ENCODE measurements at regions not wholly inside any gene's neighbourhood (a gene's known extent, or its start where the extent isn't known, plus 50 kb on each side); places are given as distances from the start of the nearest gene placed in this dataset.

DNA sequence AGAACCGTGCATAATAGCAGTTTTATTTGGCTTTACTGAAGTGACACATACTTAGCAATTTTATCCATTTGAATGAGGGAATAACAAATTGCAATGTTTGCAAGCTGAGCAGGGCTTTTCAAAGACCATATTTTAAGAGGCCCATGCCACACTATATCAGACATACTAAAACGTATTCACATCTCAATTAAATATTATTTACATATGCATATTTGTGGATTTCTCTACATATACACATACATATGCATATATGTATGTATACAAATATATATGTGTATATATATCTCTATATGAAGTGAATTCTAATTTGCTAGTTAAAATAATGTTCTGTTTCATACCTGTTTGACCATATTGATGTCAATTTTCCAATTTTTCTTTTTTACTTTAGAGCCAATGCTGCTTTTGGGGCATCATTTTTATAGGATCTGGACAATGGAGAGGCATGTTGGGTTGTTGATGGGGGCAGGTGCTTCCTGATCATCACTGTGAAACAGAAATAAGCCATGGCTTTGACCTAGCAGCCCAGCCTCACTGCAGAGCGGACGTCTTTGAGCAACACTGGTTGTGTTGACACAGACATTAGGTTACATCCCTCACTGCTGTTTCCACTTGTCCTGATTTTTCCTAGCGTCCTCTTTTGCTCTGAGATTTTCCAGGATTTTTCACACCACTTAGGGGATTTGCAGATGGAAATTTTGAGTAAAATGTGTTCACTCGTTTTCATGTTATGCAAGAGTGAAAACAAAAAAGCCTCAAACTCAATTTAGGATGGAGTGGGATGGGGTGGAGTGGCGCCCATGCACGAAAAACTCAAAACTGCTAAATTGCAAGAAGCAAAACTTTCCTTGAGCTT, 56.9 kb downstream of the RDH14 start:
- TF ChIP-seq POLR2A (IDR thresholded peaks at IDR 0.05), result no peak
- TF ChIP-seq, protein P1, sequence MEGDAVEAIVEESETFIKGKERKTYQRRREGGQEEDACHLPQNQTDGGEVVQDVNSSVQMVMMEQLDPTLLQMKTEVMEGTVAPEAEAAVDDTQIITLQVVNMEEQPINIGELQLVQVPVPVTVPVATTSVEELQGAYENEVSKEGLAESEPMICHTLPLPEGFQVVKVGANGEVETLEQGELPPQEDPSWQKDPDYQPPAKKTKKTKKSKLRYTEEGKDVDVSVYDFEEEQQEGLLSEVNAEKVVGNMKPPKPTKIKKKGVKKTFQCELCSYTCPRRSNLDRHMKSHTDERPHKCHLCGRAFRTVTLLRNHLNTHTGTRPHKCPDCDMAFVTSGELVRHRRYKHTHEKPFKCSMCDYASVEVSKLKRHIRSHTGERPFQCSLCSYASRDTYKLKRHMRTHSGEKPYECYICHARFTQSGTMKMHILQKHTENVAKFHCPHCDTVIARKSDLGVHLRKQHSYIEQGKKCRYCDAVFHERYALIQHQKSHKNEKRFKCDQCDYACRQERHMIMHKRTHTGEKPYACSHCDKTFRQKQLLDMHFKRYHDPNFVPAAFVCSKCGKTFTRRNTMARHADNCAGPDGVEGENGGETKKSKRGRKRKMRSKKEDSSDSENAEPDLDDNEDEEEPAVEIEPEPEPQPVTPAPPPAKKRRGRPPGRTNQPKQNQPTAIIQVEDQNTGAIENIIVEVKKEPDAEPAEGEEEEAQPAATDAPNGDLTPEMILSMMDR (IDR thresholded peaks at IDR 0.05), result no peak

All from testis (tissue), 2 donors.